SK-N-DZ (cell line): ENCODE measurements at regions not wholly inside any gene's neighbourhood (a gene's known extent, or its start where the extent isn't known, plus 50 kb on each side); places are given as distances from the start of the nearest gene placed in this dataset.

Experiments used
- DNase-seq: peaks from one replicate; pipeline ENCODE4 v3.0.0-alpha.2; 2015; ENCODE audit warnings: low spot score

GRCh38 chr6:134740473-134741199 lies 209.3 kb downstream of the ALDH8A1 start:
- no peak for DNase-seq

- no peak for DNase-seq
Observed at GRCh38 chr6:134740027-134740373, 209.9 kb downstream of the ALDH8A1 start.

- no peak for DNase-seq
Observed at GRCh38 chr6:134739299-134740026, 210.4 kb downstream of the ALDH8A1 start.

- DNase-seq = no peak
Observed at GRCh38 chr6:134738211-134738885, 211.6 kb downstream of the ALDH8A1 start.

- no peak for DNase-seq
Observed at GRCh38 chr6:134735461-134735860, 214.4 kb downstream of the ALDH8A1 start.

- DNase-seq = no peak
Observed at GRCh38 chr6:134734312-134734869, 215.5 kb downstream of the ALDH8A1 start.

GRCh38 chr6:134733801-134734200 lies 216.1 kb downstream of the ALDH8A1 start:
- DNase-seq = no peak

GRCh38 chr6:134732763-134733162 lies 217.1 kb downstream of the ALDH8A1 start:
- DNase-seq = no peak

- DNase-seq = no peak
Observed at GRCh38 chr6:134731615-134732014, 218.3 kb downstream of the ALDH8A1 start.

GRCh38 chr6:134730013-134730412 lies 219.9 kb downstream of the ALDH8A1 start:
- DNase-seq = no peak

GRCh38 chr6:134729561-134729960 lies 220.3 kb downstream of the ALDH8A1 start:
- no peak for DNase-seq

- DNase-seq = no peak
Observed at GRCh38 chr6:134727081-134727480, 222.8 kb downstream of the ALDH8A1 start.

GRCh38 chr6:134725590-134725989 lies 224.3 kb downstream of the ALDH8A1 start:
- no peak for DNase-seq

- no peak for DNase-seq
Observed at GRCh38 chr6:134724771-134725340, 225.0 kb downstream of the ALDH8A1 start.

- DNase-seq = no peak
Observed at GRCh38 chr6:134723081-134723871, 226.6 kb downstream of the ALDH8A1 start.

- no peak for DNase-seq
Observed at GRCh38 chr6:134722200-134722870, 227.6 kb downstream of the ALDH8A1 start.

- DNase-seq = no peak
Observed at GRCh38 chr6:134721060-134721405, 228.9 kb downstream of the ALDH8A1 start.

- DNase-seq = no peak
Observed at GRCh38 chr6:134720353-134721059, 229.4 kb downstream of the ALDH8A1 start.

- DNase-seq = no peak
Observed at GRCh38 chr6:134719911-134720310, 230.0 kb downstream of the ALDH8A1 start.

- no peak for DNase-seq
Observed at GRCh38 chr6:134719286-134719685, 230.6 kb downstream of the ALDH8A1 start.
